ENCODE measurements at regions not wholly inside any gene's neighbourhood (a gene's known extent, or its start where the extent isn't known, plus 50 kb on each side); places are given as distances from the start of the nearest gene placed in this dataset.

- TF ChIP-seq SMC3 (conservative IDR thresholded peaks at IDR 0.05; ENCODE audit: poor library complexity) = no peak
- no peak for TF ChIP-seq POLR2AphosphoS5 (IDR thresholded peaks at IDR 0.05)
- TF ChIP-seq EZH2 (IDR thresholded peaks at IDR 0.05; ENCODE audit: borderline replicate concordance, insufficient read depth, low read length, poor library complexity, severe bottlenecking) = no peak
Observed at GRCh38 chr14:82500222-82500621, 966.6 kb upstream of the SEL1L start (continued).

- Histone ChIP-seq H3F3A (ENCODE audit: insufficient read depth, low read length, poor library complexity, severe bottlenecking) (no peaks in the 10 kb centered on the region), H3K9me2 (ENCODE audit: insufficient read depth, low read length) (no peaks in the 10 kb centered on the region), H3K4me2 (ENCODE audit: low read length) (no peak overlapping the region), H4K20me1 (ENCODE audit: insufficient read depth) (no peaks in the 10 kb centered on the region), H3K4me3 (ENCODE audit: low read length) (no peak overlapping the region), H3K27ac (ENCODE audit: low read length) (no peak overlapping the region), H2AFZ (ENCODE audit: low read depth, low read length) (no peak overlapping the region), H3K79me2 (replicated peaks; ENCODE audit: insufficient read depth, low read length) (no peaks in the 10 kb centered on the region), H3K36me3 (ENCODE audit: insufficient read depth, low read length) (no peaks in the 10 kb centered on the region), H3K9ac (ENCODE audit: low read length) (no peak overlapping the region), H3K9me3 (ENCODE audit: low read length) (no peaks in the 10 kb centered on the region), H3K27me3 (ENCODE audit: insufficient read depth, low read depth, low read length) (no peaks in the 10 kb centered on the region)
- TF ChIP-seq TAF1 (IDR thresholded peaks at IDR 0.05; ENCODE audit: low read depth) (no peak), REST (IDR thresholded peaks at IDR 0.05; ENCODE audit: borderline replicate concordance) (no peak), EZH2 (IDR thresholded peaks at IDR 0.05; ENCODE audit: borderline replicate concordance, insufficient read depth, low read length, poor library complexity, severe bottlenecking) (no peak), MXI1 (conservative IDR thresholded peaks at IDR 0.05; ENCODE audit: poor library complexity, severe bottlenecking) (no peak), EP300 (conservative IDR thresholded peaks at IDR 0.05; ENCODE audit: poor library complexity, severe bottlenecking) (no peak), RAD21 (conservative IDR thresholded peaks at IDR 0.05) (no peak), CTCF (IDR thresholded peaks at IDR 0.05; ENCODE audit: poor library complexity, severe bottlenecking) (no peak), POLR2AphosphoS5 (IDR thresholded peaks at IDR 0.05) (no peak), SMC3 (conservative IDR thresholded peaks at IDR 0.05; ENCODE audit: poor library complexity) (no peak)
Observed at GRCh38 chr14:82501554-82501953, 967.9 kb upstream of the SEL1L start.

- Histone ChIP-seq H3K79me2 (replicated peaks; ENCODE audit: insufficient read depth, low read length) (no peaks in the 10 kb centered on the region), H3K9me2 (ENCODE audit: insufficient read depth, low read length) (no peaks in the 10 kb centered on the region), H3F3A (ENCODE audit: insufficient read depth, low read length, poor library complexity, severe bottlenecking) (no peaks in the 10 kb centered on the region)
Observed at GRCh38 chr14:82502043-82502442, 968.4 kb upstream of the SEL1L start.

More at GRCh38 chr14:82502043-82502442, 968.4 kb upstream of the SEL1L start:
- no peak for TF ChIP-seq EP300 (conservative IDR thresholded peaks at IDR 0.05; ENCODE audit: poor library complexity, severe bottlenecking)
- no peak for TF ChIP-seq REST (IDR thresholded peaks at IDR 0.05; ENCODE audit: borderline replicate concordance)
- TF ChIP-seq POLR2AphosphoS5 (IDR thresholded peaks at IDR 0.05) = no peak
- no peak for TF ChIP-seq EZH2 (IDR thresholded peaks at IDR 0.05; ENCODE audit: borderline replicate concordance, insufficient read depth, low read length, poor library complexity, severe bottlenecking)
- TF ChIP-seq CTCF (IDR thresholded peaks at IDR 0.05; ENCODE audit: poor library complexity, severe bottlenecking) = no peak
- no peak for TF ChIP-seq RAD21 (conservative IDR thresholded peaks at IDR 0.05)
- no peak for TF ChIP-seq TAF1 (IDR thresholded peaks at IDR 0.05; ENCODE audit: low read depth)
- Histone ChIP-seq H3K27ac (ENCODE audit: low read length) (no peak overlapping the region), H3K36me3 (ENCODE audit: insufficient read depth, low read length) (no peaks in the 10 kb centered on the region), H2AFZ (ENCODE audit: low read depth, low read length) (no peak overlapping the region), H3K27me3 (ENCODE audit: insufficient read depth, low read depth, low read length) (no peaks in the 10 kb centered on the region), H3K9ac (ENCODE audit: low read length) (no peak overlapping the region), H4K20me1 (ENCODE audit: insufficient read depth) (no peaks in the 10 kb centered on the region), H3K4me3 (ENCODE audit: low read length) (no peak overlapping the region), H3K4me2 (ENCODE audit: low read length) (no peak overlapping the region), H3K9me3 (ENCODE audit: low read length) (no peaks in the 10 kb centered on the region)
